ENCODE measurements at regions not wholly inside any gene's neighbourhood (a gene's known extent, or its start where the extent isn't known, plus 50 kb on each side); places are given as distances from the start of the nearest gene placed in this dataset.

DNA sequence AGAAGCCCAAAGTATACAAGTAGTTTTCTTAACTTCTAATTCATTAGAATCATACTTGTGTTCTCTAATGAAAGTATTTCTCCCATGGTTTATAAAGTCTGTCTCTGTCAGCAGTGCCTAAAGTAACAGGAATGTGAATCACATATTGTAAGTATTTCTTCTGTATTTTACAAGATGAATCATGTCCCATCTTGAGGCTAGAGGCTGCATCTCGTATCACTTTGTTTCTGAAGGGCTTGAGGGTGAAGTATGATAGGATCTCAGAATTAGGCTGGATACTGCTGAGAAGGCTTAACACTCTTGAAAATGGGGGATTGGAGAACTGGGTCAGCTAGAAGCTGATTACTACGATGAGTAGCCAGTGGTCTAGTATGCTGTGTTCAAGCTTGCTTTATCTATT is 242.2 kb upstream of the ACTBL2 start:
- TF ChIP-seq, protein P1, sequence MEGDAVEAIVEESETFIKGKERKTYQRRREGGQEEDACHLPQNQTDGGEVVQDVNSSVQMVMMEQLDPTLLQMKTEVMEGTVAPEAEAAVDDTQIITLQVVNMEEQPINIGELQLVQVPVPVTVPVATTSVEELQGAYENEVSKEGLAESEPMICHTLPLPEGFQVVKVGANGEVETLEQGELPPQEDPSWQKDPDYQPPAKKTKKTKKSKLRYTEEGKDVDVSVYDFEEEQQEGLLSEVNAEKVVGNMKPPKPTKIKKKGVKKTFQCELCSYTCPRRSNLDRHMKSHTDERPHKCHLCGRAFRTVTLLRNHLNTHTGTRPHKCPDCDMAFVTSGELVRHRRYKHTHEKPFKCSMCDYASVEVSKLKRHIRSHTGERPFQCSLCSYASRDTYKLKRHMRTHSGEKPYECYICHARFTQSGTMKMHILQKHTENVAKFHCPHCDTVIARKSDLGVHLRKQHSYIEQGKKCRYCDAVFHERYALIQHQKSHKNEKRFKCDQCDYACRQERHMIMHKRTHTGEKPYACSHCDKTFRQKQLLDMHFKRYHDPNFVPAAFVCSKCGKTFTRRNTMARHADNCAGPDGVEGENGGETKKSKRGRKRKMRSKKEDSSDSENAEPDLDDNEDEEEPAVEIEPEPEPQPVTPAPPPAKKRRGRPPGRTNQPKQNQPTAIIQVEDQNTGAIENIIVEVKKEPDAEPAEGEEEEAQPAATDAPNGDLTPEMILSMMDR (IDR thresholded peaks at IDR 0.05; ENCODE audit: low read depth, low read length, poor library complexity, severe bottlenecking), result no peak
- TF ChIP-seq EZH2phosphoT487 (IDR thresholded peaks at IDR 0.05; ENCODE audit: borderline replicate concordance, low read length), result no peak

All from DOHH2 (cell line).